ENCODE measurements at regions not wholly inside any gene's neighbourhood (a gene's known extent, or its start where the extent isn't known, plus 50 kb on each side); places are given as distances from the start of the nearest gene placed in this dataset.

DNA sequence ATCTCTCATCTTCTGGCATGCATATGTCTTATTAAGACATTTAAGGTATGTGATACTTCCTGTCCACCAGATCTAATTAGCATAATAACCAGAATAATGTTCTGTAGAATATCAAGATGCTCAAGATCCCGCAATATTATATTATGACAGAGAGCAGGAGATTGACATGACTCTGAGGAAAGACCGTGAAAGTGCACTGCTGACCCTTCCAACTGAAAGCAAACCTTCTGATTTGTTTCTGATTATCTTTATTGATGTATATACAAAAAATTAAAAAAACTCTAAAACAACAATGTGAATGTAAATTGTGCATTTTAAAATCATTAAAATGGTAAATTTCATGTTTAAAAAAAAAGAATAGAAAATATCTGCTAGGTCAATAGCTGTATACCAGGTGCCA lies 184.4 kb upstream of the TMEM45B start:
- H4K20me1 ChIP-seq (ENCODE audit: control insufficient read depth, insufficient read depth, insufficient read length): no peaks in the 10 kb centered on the region
- H2BK120ac ChIP-seq (ENCODE audit: low read depth, low read length, poor library complexity, severe bottlenecking): no peak overlapping the region
- H3K4me1 ChIP-seq (ENCODE audit: insufficient read depth, low read length): no peaks in the 10 kb centered on the region
- no peaks in the 10 kb centered on the region for H3K9me3 ChIP-seq (ENCODE audit: control insufficient read depth, low read depth, low read length)
- H3K18ac ChIP-seq (ENCODE audit: insufficient read length, low read depth, low read length): no peak overlapping the region
- H4K5ac ChIP-seq (ENCODE audit: insufficient read length, low read depth, low read length): no peak overlapping the region
- WGBS (ENCODE audit: extremely low coverage, insufficient read length, low lambda C conversion rate): no CpG with 5 or more reads among the region's 2 CpGs
- H4K8ac ChIP-seq (replicated peaks; ENCODE audit: insufficient read length, low read depth, low read length): no peak overlapping the region
- H3K79me1 ChIP-seq (ENCODE audit: insufficient read depth, low read depth, low read length, poor library complexity, severe bottlenecking): no peaks in the 10 kb centered on the region
- H4K91ac ChIP-seq (ENCODE audit: insufficient read length, low read depth, low read length): no peak overlapping the region
- H3K27me3 ChIP-seq (ENCODE audit: insufficient read depth, low read length): no peaks in the 10 kb centered on the region
- no peak overlapping the region for H2BK12ac ChIP-seq (ENCODE audit: insufficient read length, low read depth, low read length)
- H2AFZ ChIP-seq (ENCODE audit: low read length): no peak overlapping the region
- no peak overlapping the region for H3K23ac ChIP-seq (ENCODE audit: insufficient read length, low read depth, low read length)
- no peak overlapping the region for H3K27ac ChIP-seq (ENCODE audit: insufficient read length, low read depth, low read length)
- no peak for DNase-seq
- no peaks in the 10 kb centered on the region for H3K79me2 ChIP-seq (ENCODE audit: insufficient read depth, low read length)
- Mint-ChIP-seq H3K9me3 (peaks cover 4 to 10% of the 10 kb centered on the region in 2 experiments; a peak in 4 of 5 replicates), H3K4me1 (no peaks in the 10 kb centered on the region), H3K27me3 (ENCODE audit: low read depth) (no peaks in the 10 kb centered on the region), H3K36me3 (ENCODE audit: insufficient read depth in 1 of 3, low read depth in 3 of 3) (peaks cover 0 to 4% (median 0%) of the 10 kb centered on the region in 3 experiments; a peak in 1 of 7 replicates), H3K27ac (no peak overlapping the region), H3K4me3 (no peak overlapping the region)
- no peak overlapping the region for H2BK15ac ChIP-seq (ENCODE audit: low read depth, low read length)
- no peak overlapping the region for H3K9ac ChIP-seq (ENCODE audit: extremely low read depth, insufficient read length, low read length)
- TF ChIP-seq, protein P1, sequence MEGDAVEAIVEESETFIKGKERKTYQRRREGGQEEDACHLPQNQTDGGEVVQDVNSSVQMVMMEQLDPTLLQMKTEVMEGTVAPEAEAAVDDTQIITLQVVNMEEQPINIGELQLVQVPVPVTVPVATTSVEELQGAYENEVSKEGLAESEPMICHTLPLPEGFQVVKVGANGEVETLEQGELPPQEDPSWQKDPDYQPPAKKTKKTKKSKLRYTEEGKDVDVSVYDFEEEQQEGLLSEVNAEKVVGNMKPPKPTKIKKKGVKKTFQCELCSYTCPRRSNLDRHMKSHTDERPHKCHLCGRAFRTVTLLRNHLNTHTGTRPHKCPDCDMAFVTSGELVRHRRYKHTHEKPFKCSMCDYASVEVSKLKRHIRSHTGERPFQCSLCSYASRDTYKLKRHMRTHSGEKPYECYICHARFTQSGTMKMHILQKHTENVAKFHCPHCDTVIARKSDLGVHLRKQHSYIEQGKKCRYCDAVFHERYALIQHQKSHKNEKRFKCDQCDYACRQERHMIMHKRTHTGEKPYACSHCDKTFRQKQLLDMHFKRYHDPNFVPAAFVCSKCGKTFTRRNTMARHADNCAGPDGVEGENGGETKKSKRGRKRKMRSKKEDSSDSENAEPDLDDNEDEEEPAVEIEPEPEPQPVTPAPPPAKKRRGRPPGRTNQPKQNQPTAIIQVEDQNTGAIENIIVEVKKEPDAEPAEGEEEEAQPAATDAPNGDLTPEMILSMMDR (conservative IDR thresholded peaks at IDR 0.05): no peak
- no peak overlapping the region for H3K14ac ChIP-seq (ENCODE audit: insufficient read depth, low read length)
- no peak overlapping the region for H3K4me2 ChIP-seq (ENCODE audit: insufficient read depth, insufficient read length, low read length)
- H2BK5ac ChIP-seq (ENCODE audit: insufficient read length, low read length): no peak overlapping the region
- H3K56ac ChIP-seq (ENCODE audit: insufficient read length, low read depth, low read length): no peak overlapping the region
- H3T11ph ChIP-seq (ENCODE audit: low read length): no peak overlapping the region
- H3K23me2 ChIP-seq (ENCODE audit: insufficient read length, low read depth, low read length, poor library complexity, severe bottlenecking): no peaks in the 10 kb centered on the region
- H2BK20ac ChIP-seq (ENCODE audit: low read depth, low read length, poor library complexity, severe bottlenecking): no peak overlapping the region
- H3K4ac ChIP-seq (ENCODE audit: low read depth, low read length): no peak overlapping the region
- no peak overlapping the region for H2AK5ac ChIP-seq (ENCODE audit: insufficient read length, low read length)
